Stimulated activated naive B cell treated with anti-CD40 and anti-IgM and Interleukin-4, amounts not matched to agents 10 μg/mL and 1 μg/mL and 100 μg/mL, for 72 hours (primary cell): ENCODE measurements at regions not wholly inside any gene's neighbourhood (a gene's known extent, or its start where the extent isn't known, plus 50 kb on each side); places are given as distances from the start of the nearest gene placed in this dataset.
"Not testable (repeated sequence)": the region's sequence is repeated elsewhere in the genome, so short reads cannot be mapped to it uniquely, and the experiment has no call there.

Source experiments
- ATAC-seq, 2 donors: fragments of 150-1000 bp; cut with Tn5 transposase; replicated peaks; 2 replicates each; pipeline ENCODE4 v1.10.0; 2021; ENCODE audit warnings: moderate library complexity in 1 of 2
- DNase-seq: peaks from one replicate; pipeline ENCODE4 v3.0.0; 2021
- H3K27ac Mint-ChIP-seq: one replicate; pipeline ENCODE4 v1.8.0; 2022; ENCODE audit warnings: mild to moderate bottlenecking, mixed read lengths
- H3K27me3 Mint-ChIP-seq, 2 donors: one replicate each; pipeline ENCODE4 v1.8.0; 2022; ENCODE audit warnings: mixed read lengths in 2 of 2
- H3K36me3 Mint-ChIP-seq, 2 donors: one replicate each; pipeline ENCODE4 v1.8.0; 2022; ENCODE audit warnings: mixed read lengths in 2 of 2, mild to moderate bottlenecking in 1 of 2
- H3K4me1 Mint-ChIP-seq, 2 donors: one replicate each; pipeline ENCODE4 v1.8.0; 2022; ENCODE audit warnings: mixed read lengths in 2 of 2, mild to moderate bottlenecking in 1 of 2
- H3K4me3 Mint-ChIP-seq, 2 donors: one replicate each; pipeline ENCODE4 v1.8.0; 2022; ENCODE audit warnings: mild to moderate bottlenecking in 2 of 2, mixed read lengths in 2 of 2, moderate library complexity in 1 of 2
- H3K9me3 Mint-ChIP-seq, 2 donors: one replicate each; pipeline ENCODE4 v1.8.0; 2022; ENCODE audit warnings: mixed read lengths in 2 of 2, mild to moderate bottlenecking in 1 of 2

DNA sequence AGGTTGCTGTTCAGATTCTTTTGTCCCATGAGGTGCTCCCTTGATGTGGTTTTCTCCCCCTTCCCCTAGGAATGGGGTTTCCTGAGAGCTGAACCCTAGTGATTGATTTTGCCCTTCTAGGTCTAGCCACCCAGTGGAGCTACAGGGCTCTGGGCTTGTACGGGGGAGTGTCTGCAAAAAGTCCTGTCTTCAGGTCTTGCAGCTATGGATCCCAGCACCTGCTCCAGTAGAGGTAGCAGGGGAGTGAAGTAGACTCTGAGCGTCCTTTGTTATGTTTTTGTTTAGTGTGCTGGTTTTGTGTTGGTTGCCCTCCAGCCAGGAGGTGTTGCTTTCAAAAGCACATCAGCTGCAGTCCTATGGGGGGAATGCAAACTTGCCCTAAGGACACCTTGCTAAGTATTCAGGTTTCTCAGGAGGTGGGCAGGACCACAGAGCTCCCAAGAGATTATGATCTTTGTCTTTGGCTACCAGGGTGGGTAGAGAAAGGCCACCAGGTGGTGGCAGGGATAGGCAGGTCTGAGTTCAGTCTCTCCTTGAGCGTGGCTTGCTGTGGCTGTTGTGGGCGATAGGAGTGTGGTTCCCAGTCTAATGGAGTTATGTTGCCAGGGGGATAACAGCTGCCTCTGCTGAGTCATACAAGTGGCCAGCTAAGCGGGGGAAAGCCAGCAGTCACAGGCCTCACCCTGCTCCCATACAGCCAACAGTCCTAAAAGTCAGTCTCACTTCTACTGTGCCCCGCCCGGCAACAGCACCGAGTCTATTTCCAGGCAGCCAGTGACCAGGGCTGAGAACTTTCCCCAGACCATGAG is 92.4 kb upstream of the JCAD start:
- H3K36me3 Mint-ChIP-seq: no peaks in the 10 kb centered on the region
- peaks cover 0 to 10% of the 10 kb centered on the region in 2 donors for H3K9me3 Mint-ChIP-seq
- peaks cover 0 to 13% of the 10 kb centered on the region in 2 donors for H3K27me3 Mint-ChIP-seq
- ATAC-seq: peak in 1 of 2 donors; percentile 27
- no peak overlapping the region for H3K4me3 Mint-ChIP-seq
- no peak overlapping the region for H3K27ac Mint-ChIP-seq
- DNase-seq: no peak
- H3K4me1 Mint-ChIP-seq: no peaks in the 10 kb centered on the region

DNA sequence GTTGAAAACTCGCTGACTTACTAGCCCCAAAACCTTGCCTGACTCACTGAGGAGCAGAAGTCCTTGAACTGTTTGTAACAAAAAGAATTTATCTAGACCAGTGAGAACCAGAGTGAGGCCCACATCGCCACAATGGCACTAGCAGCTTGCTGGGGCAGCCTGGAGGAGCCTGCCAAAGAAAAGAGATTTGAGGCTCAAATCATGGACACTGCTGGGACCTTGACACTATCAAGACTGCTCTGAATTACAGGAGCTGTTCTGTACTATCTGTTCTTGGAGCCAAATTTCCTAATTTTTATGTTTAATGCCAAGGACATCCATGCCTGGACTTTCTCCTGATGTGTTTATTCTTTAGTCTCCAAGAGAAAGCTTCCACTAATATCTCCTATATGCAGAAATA is 82.0 kb upstream of the JCAD start:
- H3K4me1 Mint-ChIP-seq: no peaks in the 10 kb centered on the region
- DNase-seq (no peak), ATAC-seq (no peak)
- H3K27me3 Mint-ChIP-seq: no peaks in the 10 kb centered on the region
- H3K4me3 Mint-ChIP-seq: no peak overlapping the region
- H3K36me3 Mint-ChIP-seq: no peaks in the 10 kb centered on the region
- peaks cover 4 to 6% of the 10 kb centered on the region in 2 donors for H3K9me3 Mint-ChIP-seq
- H3K27ac Mint-ChIP-seq: no peak overlapping the region

DNA sequence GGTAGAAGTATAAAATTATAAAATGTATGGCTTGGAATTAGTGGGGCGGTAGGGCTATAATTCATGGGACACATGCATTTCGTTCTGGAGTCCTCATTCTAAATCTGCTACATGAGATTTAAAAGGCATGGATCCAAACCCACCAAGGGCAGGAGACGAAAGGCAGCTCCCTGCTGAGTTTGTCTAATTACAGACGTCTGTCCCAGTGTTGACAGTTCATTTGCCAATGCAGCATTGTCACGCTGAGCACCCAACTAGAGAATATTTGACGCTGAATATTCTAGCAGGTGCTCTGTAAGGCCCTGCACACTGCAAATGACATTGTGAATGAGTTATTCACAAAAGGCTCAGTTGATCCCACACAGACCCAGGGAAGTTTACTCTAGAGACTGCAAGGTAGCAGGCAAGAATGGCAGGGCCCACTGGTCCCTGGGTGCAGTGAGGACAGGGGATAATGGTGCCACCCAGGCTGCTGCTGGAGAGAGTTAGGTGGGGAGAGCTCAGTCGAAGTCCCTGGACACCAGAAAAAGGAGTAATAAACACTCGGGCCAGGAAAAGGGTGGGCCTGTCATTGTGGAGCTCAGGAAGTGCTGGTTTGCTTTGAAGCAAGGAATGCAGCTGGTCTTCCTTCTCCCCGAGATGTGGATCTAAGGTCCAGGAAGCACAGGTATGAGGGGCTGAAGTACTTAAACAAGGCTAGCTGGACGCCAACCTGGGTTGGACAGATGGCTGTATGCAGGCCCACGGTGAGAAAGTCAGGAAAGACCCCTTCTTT is 75.0 kb upstream of the JCAD start:
- DNase-seq: no peak
- H3K4me3 Mint-ChIP-seq: no peak overlapping the region
- ATAC-seq: no peak
- H3K27ac Mint-ChIP-seq: no peak overlapping the region
- no peaks in the 10 kb centered on the region for H3K27me3 Mint-ChIP-seq
- H3K4me1 Mint-ChIP-seq: no peaks in the 10 kb centered on the region
- H3K36me3 Mint-ChIP-seq: no peaks in the 10 kb centered on the region
- no peaks in the 10 kb centered on the region for H3K9me3 Mint-ChIP-seq

DNA sequence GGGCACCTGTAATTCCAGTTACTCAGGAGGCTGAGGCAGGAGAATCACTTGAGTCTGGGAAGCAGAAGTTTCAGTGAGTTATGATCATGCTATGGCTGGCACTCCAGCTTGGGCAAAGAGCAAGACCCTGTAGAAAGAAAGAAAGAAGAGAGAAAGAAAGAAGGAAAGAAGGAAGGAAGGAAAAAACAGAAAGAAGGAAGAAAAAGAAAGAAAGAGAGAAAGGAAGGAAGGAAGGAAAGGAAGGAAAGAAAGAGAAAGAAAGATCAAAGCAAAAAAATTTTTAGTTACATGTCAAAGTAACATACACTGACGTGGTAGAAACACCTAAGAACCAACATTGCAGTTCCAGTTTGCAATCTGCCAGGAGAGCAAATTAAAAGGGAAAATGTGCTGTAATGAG is 73.8 kb upstream of the JCAD start:
- H3K27me3 Mint-ChIP-seq: no peaks in the 10 kb centered on the region

DNA sequence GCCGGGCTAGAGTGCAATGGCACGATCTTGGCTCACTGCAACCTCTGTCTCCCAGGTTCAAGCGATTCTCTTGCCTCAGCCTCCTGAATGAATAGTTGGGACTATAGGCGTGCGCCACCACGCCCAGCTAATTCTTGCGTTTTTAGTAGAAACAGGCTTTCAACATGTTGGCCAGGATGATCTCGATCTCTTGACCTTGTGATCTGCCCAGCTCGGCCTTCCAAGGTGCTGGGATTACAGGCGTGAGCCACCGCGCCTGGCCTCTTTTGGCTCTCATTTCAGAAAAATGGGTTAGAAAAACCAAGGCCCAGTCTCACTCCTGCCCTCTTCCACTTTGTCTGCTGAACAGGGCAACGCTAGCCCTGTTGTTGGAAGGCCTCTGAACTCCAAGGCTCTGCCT is 72.0 kb upstream of the JCAD start:
- not testable (repeated sequence) for H3K36me3 Mint-ChIP-seq, H3K4me3 Mint-ChIP-seq, DNase-seq, ATAC-seq, H3K27ac Mint-ChIP-seq, H3K4me1 Mint-ChIP-seq, H3K27me3 Mint-ChIP-seq, H3K9me3 Mint-ChIP-seq

More for the DNA sequence above, 73.8 kb upstream of the JCAD start:
- Mint-ChIP-seq H3K4me1 (no peaks in the 10 kb centered on the region), H3K4me3 (no peak overlapping the region), H3K27ac (no peak overlapping the region), H3K36me3 (no peaks in the 10 kb centered on the region), H3K9me3 (no peaks in the 10 kb centered on the region)
- no peak for DNase-seq
- ATAC-seq: no peak

DNA sequence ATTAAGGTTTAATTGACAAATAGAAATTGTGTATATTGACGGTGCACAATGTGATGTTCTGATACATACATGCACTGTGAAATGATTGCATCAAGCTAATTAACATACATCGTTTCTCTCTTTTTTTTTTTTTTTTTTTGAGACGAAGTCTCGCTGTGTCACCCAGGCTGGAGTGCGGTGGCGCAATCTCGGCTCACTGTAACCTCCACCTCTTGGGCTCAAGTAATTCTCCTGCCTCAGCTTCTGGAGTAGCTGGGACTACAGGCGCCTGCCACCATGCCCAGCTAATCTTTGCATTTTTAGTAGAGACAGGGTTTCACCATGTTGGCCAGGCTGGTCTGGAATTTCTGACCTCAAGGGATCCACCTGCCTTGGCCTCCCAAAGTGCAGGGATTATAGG is 69.9 kb upstream of the JCAD start:
- not testable (repeated sequence) for H3K4me3 Mint-ChIP-seq, H3K27me3 Mint-ChIP-seq, ATAC-seq, H3K4me1 Mint-ChIP-seq, DNase-seq, H3K36me3 Mint-ChIP-seq, H3K9me3 Mint-ChIP-seq, H3K27ac Mint-ChIP-seq

DNA sequence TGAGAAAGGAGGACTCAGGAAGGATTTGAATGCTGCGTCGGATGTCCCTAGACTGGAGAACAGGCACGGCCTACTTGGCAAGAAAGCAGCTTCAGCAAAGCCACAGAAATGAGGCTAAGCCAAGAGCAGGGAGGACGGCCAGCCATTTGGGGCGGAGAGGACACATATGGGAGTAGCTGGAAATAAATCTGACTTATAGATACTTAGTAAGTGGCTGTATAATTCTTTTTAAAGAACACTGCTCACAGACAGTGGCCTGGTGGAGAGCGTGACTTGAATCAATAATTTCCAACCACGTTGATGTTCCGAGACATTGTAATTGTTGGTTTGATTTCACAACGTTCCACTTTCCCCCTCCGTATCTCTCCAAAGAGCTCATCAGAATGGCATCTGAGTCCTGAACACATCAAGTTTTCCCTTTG is 67.7 kb upstream of the JCAD start:
- H3K27me3 Mint-ChIP-seq: no peaks in the 10 kb centered on the region
- ATAC-seq: no peak
- H3K9me3 Mint-ChIP-seq: no peaks in the 10 kb centered on the region

DNA sequence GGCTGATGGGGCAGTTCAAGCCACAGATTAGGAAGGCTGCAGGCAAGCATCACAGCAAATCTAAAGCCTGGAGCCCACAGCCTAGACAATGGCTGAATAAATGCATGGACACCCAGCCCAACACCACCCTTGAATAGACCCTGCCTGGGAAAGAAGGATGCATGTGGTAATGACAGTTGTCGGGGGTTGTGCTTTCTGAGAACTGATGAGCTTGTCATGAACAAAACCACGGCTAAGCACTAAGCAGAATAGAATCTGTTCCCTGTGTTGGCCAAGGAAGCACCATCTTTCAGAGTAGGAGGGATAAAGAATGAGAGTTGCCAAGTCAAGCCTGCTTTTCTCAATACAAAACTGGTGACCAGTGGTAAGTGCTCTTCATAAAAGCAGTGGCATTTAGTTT is 66.1 kb upstream of the JCAD start:
- H3K27me3 Mint-ChIP-seq: no peaks in the 10 kb centered on the region
- no peaks in the 10 kb centered on the region for H3K36me3 Mint-ChIP-seq
- H3K4me1 Mint-ChIP-seq: no peaks in the 10 kb centered on the region
- peaks cover 0 to 8% of the 10 kb centered on the region in 2 donors for H3K9me3 Mint-ChIP-seq
- no peak for DNase-seq
- no peak overlapping the region for H3K4me3 Mint-ChIP-seq
- ATAC-seq: no peak
- H3K27ac Mint-ChIP-seq: no peak overlapping the region

More for the DNA sequence above, 67.7 kb upstream of the JCAD start:
- Mint-ChIP-seq H3K4me3 (no peak overlapping the region), H3K27ac (no peak overlapping the region), H3K36me3 (no peaks in the 10 kb centered on the region), H3K4me1 (no peaks in the 10 kb centered on the region)
- no peak for DNase-seq

DNA sequence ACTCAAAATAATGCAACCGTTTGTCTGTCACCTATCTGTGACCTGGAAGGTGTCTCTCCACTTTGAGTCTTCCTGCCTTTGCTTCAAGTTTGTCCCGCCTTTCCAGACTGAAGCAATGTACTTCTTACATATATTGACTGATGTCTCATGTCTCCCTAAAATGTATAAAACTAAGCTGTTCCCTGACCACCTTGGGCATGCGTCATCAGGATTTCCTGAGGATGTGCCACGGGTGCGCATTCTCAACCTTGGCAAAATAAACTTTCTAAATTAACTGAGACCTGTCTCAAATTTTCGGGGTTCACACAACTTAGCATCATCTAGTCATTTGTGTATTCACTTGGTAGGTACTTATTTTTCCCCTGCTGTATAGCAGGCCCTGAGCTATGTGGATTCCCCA is 65.3 kb upstream of the JCAD start:
- H3K27me3 Mint-ChIP-seq: no peaks in the 10 kb centered on the region
- H3K4me3 Mint-ChIP-seq: no peak overlapping the region
- no peaks in the 10 kb centered on the region for H3K4me1 Mint-ChIP-seq
- peaks cover 0 to 8% of the 10 kb centered on the region in 2 donors for H3K9me3 Mint-ChIP-seq
- no peak overlapping the region for H3K27ac Mint-ChIP-seq
- ATAC-seq (no peak), DNase-seq (no peak)
- H3K36me3 Mint-ChIP-seq: no peaks in the 10 kb centered on the region

DNA sequence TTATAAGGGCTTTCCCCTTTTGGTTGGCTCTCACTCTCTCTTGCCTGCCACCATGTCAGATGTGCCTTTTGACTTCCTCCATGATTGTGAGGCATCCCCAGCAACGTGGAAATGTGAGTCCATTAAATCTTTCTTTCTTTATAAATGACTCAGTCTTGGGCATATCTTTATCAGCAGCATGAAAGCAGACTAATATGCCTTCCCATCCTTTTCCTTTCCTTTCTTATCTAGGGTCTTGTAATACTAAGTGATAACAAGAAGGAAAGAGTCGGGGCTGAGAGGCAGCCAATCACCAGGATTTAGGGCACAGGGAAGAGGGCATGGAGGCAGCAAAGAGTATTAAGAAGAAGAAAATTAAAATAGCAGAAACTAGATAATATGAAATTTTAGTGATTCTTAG is 62.0 kb upstream of the JCAD start:
- no peaks in the 10 kb centered on the region for H3K27me3 Mint-ChIP-seq
- H3K9me3 Mint-ChIP-seq: peaks cover 0 to 8% of the 10 kb centered on the region in 2 donors
- no peak overlapping the region for H3K27ac Mint-ChIP-seq
- H3K4me1 Mint-ChIP-seq: no peaks in the 10 kb centered on the region
- no peaks in the 10 kb centered on the region for H3K36me3 Mint-ChIP-seq
- no peak overlapping the region for H3K4me3 Mint-ChIP-seq
- DNase-seq (no peak), ATAC-seq (no peak)

DNA sequence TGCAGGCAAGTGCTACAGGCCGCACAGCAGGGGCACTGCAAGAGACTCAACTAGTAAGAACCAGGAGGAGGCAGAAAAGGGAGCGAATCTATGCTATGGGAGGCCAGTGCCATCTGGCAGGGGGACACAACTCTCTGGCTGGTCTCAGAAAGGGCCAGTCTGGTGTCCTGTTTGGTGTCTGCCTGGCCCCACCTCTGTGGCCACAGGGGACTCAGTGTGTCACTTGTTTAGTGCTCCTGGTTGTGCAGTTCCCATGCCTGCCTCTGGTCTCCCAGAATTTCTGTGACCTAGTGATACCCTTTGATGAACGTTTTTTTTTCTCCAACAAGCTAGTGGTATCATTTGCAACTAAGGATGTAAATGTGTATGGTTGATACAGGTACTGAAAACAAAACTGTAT is 59.2 kb upstream of the JCAD start:
- peak in 1 of 2 donors; percentile 12 for ATAC-seq

DNA sequence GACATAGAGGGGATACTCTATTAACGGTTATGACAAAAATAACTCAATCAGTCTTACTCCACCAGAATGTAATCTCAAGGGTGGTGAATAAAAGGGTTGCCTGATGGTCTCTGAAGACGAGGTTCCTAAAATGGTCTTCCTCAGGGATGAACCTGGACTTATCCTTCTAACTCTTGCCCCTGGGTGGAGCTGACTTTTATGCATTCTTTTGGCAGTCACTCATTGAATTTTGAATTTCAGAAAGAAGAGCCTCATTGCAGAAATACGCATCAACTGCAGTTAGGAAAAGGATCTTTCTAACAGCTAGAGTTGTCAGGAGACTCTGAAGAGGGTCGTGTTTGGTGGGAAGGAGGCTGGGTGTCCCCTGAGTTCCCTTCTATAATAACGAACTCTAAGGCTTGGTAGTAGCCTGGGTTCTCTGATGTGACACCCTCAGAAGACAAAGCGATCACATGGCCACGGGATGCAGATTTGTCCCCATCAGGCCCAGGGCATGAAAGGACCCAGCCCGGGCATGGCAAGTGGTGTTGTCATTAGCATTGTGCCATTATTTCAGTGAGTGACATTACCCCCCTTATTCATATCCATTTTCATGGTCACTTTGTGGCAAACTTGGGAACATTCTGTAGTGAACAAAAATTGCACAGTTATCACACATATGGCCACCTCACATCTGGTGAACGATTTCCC is 58.6 kb upstream of the JCAD start:
- Mint-ChIP-seq H3K9me3 (peaks cover 0 to 8% of the 10 kb centered on the region in 2 donors), H3K27me3 (no peaks in the 10 kb centered on the region), H3K36me3 (no peaks in the 10 kb centered on the region), H3K4me3 (no peak overlapping the region), H3K4me1 (no peaks in the 10 kb centered on the region), H3K27ac (no peak overlapping the region)
- no peak for DNase-seq
- no peak for ATAC-seq

More for the DNA sequence above, 59.2 kb upstream of the JCAD start:
- Mint-ChIP-seq H3K4me3 (no peak overlapping the region), H3K27me3 (no peaks in the 10 kb centered on the region), H3K4me1 (no peaks in the 10 kb centered on the region), H3K36me3 (no peaks in the 10 kb centered on the region), H3K9me3 (peaks cover 0 to 8% of the 10 kb centered on the region in 2 donors), H3K27ac (no peak overlapping the region)
- no peak for DNase-seq

DNA sequence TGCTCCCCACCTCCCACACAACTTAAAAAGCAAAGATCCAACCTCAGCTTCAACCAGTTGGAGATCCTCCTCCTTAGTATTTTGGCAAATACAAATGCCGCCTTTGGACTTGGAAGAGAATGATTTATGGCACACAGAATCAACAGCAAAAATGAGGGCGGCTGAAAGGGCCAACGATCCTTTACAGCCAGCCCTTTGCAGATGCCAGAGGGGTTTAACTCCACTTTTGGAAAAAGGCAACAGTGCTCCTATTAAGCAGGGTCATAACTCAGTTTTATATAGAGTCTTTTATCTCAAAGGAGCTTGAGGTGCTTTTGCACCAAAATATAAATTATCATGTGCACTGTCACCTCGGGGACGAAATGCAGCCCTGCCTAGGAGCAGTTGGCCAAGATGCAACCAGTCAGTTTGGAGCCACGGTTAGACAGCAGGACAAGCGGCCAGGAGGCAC is 56.7 kb upstream of the JCAD start:
- no peaks in the 10 kb centered on the region for H3K27me3 Mint-ChIP-seq
- no peak overlapping the region for H3K27ac Mint-ChIP-seq
- no peaks in the 10 kb centered on the region for H3K4me1 Mint-ChIP-seq
- DNase-seq: no peak
- no peaks in the 10 kb centered on the region for H3K36me3 Mint-ChIP-seq
- H3K4me3 Mint-ChIP-seq: no peak overlapping the region
- ATAC-seq: no peak
- H3K9me3 Mint-ChIP-seq: peaks cover 0 to 2% of the 10 kb centered on the region in 2 donors

DNA sequence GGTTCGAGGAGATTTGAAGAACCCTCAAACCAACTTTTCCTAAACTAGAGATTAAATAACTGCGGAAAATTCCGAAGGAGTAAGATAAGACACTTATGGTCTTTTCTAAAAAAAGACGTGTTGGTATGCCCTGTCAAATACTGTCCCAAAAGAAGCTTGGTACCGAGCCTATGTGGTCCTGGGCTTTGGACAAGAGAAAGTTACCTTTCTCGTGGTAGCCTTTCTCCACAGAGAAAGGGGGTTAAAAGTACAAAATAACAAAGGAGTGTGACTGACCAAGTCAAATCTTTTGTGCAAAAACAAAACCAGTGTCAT is 56.2 kb upstream of the JCAD start:
- DNase-seq: no peak
- ATAC-seq: no peak
- Mint-ChIP-seq H3K36me3 (no peaks in the 10 kb centered on the region), H3K9me3 (no peaks in the 10 kb centered on the region), H3K4me3 (no peak overlapping the region), H3K27me3 (no peaks in the 10 kb centered on the region), H3K4me1 (no peaks in the 10 kb centered on the region), H3K27ac (no peak overlapping the region)
